Myocyte (in vitro differentiated cells): ENCODE measurements at regions not wholly inside any gene's neighbourhood (a gene's known extent, or its start where the extent isn't known, plus 50 kb on each side); places are given as distances from the start of the nearest gene placed in this dataset.

Experiments used
- DNase-seq: peaks from one replicate; pipeline ENCODE4 v3.0.0-alpha.2; 2012; ENCODE audit warnings: low read depth

GRCh38 chr13:111638233-111638632, 317.8 kb downstream of the TEX29 start:
- DNase-seq = no peak

DNA sequence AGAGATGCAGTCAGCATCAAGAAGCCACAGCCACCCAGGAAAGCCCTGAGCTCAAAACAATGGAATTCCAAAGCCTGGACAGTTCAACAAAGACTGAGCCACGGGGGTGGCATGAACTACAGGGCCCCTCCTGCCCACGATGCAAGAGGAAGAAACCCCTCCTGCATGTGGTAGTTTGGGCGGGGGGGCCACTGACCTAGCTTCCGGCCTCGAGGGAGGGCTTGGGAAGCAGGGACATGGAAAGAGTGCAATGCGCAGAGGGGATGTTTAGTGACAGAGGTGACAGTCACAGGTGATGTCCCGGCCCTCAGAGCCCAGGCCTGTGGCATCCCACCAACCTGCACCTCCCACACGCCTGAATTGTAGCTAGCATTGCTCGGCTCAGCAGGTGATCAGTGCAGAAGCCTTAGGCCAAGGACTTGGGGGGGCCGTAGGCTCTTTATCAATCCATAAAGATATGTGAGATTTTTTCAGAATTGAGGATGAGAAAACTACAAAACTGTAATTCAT, 318.8 kb downstream of the TEX29 start:
- no peak for DNase-seq

DNA sequence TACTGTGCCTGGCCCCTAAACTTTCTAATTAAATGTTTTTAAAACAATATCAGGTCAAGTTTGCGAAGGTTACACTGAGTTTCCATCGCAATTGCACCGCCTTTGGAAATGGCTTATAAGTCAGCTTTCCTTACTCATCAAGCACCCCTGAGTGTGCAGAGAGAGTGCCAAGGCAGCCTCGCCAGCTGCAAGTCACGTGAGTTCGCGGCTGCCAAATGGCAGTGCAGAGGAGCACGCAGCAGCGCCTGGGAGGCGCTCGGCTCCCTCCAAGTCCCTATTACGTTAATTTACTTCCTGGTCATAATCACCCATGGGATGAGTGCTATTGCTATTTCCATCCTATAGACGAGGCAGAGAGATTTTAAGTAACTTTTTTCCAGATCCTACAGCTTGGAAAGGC, 319.6 kb downstream of the TEX29 start:
- no peak for DNase-seq

GRCh38 chr13:111640476-111640875, 320.0 kb downstream of the TEX29 start:
- DNase-seq = no peak

GRCh38 chr13:111642156-111642767, 321.8 kb downstream of the TEX29 start:
- no peak for DNase-seq

- DNase-seq = no peak
Observed at GRCh38 chr13:111644750-111645149, 324.3 kb downstream of the TEX29 start.

DNA sequence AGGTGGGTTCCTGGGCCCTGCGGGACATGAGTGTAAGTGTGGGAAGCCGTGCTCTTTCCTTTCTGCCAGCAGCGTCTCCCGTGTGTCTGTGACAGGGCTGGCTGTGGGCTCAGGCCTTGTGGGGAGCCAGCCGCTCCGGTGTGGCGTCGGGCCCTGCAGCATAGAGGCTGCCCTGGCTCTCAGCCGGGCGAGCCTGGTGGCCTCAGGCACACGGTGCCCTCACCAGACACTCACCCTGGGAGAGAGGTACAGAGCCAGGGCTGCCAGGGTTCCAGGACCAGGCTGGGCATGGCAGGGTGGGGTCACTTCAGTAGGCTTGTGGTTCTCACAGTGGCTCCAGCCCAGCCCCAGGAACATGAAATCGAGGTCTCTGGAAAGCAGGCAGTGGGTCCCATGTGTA, 324.8 kb downstream of the TEX29 start:
- DNase-seq = no peak

GRCh38 chr13:111645598-111646455, 325.4 kb downstream of the TEX29 start:
- DNase-seq = no peak

- no peak for DNase-seq
Observed at GRCh38 chr13:111646456-111646855, 326.0 kb downstream of the TEX29 start.

DNA sequence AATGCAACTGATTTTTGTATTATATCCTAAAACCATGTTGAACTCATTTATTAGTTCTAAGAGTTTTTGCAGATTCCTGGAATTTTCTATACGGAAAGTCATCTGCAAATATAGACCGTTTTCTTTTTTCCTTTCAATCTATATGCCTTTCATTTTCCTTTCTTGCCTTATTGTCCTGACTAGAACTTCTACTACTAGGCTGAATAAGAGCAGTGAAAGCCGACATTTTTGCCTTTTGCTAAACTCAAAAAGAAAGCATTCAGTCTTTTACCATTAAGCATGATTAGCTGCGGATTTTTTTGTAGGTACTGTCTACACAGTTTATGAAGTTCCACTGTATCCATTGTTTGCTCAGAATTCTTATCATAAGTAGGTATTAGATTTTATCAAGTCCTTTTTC, 328.4 kb downstream of the TEX29 start:
- no peak for DNase-seq

GRCh38 chr13:111650626-111651025, 330.2 kb downstream of the TEX29 start:
- no peak for DNase-seq

DNA sequence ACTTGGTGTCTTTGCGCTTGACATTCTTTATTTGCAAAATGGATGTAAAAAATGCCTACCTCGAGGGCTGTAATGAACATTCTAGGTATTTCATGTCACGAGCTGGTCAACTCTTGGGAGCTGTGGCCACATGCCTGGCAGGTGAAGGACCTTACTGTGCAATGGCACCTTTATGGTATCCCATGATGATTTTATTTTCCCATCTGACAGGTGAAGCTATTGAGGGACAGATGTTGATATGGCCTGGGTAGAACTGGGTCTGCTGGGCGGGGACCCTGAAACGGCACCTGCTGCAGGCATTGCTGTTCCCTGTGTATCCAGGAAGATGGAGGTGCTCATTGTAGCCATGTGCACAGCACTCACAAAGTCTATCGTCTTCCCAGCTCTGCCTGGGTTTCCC, 332.2 kb downstream of the TEX29 start:
- no peak for DNase-seq

DNA sequence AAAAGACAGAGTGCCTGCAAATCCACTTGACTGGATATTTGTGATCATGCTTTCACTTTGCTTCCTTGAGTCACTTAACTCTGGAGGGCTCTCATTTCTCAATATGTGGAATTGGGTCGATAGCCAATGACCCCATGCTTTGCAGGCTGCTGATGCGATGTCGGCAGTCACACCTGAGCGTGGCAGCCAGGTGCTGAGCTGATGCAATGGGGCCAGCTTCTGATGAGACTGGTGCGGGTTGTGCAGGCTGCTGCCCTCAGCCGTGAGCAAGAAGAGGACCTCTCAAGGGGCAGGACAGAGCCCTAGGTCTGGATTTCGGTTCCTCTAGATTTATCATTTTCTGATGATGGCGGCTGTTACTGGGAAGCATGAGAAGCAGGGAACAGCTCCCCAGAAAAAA, 334.1 kb downstream of the TEX29 start:
- no peak for DNase-seq

DNA sequence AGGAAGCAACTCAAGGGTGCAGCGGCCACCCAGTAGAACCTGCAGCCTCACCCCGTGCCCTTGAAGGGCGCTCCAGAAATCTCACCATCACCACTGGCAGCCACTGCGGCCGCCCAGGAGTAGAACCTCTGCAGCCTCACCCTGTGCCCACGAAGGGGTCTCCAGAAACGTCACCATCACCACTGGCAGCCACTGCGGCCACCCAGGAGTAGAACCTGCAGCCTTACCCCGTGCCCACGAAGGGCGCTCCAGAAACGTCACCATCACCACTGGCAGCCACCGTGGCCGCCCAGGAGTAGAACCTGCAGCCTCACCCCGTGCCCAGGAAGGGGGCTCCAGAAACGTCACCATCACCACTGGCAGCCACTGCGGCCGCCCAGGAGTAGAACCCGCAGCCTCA, 336.0 kb downstream of the TEX29 start:
- no peak for DNase-seq

GRCh38 chr13:111657013-111657412, 336.6 kb downstream of the TEX29 start:
- DNase-seq = no peak

DNA sequence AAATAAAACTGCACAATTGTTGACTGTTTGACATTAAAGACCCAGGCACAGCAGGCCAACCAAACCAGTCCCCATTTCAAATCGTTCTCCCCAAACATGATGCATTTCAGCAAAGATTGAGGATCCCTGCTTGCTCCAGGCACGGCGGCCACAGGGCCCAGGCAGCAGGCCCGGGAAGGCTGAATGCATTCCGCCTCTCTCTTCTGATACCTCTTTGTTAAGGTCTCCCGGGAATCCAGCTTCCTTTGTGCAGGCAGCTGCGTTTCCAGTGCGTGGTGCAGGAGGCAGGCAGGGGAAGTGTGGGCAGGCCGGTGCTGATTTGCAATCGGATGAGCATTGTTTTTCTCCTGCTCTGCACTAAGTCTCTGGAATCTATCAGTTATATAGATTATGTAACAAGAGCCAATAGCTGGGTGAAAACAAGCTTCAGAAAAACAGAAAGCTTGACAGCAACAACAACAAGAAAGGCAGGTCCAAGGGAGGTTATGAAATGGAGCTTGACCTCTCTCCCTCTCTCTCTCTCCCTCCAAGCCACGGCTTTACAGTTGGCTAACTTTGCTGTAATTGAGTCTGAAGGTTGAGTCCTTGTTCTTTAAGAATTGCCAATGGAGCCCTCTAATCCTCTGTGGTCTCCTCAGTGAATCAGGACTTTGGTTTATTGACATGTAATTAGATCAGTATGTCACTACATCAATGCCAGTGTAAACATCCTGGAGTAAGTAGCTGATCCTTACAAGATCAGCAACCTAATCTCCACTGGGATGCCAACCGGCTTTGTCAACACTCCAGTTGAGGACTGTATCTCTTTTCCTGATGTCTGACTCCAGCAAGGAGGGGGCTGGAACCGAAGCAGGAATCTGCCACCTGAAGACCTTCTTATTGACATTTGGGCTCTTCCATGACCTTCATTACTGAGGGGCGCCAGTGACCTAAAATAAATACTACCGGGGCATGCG, 338.0 kb downstream of the TEX29 start:
- DNase-seq = no peak

DNA sequence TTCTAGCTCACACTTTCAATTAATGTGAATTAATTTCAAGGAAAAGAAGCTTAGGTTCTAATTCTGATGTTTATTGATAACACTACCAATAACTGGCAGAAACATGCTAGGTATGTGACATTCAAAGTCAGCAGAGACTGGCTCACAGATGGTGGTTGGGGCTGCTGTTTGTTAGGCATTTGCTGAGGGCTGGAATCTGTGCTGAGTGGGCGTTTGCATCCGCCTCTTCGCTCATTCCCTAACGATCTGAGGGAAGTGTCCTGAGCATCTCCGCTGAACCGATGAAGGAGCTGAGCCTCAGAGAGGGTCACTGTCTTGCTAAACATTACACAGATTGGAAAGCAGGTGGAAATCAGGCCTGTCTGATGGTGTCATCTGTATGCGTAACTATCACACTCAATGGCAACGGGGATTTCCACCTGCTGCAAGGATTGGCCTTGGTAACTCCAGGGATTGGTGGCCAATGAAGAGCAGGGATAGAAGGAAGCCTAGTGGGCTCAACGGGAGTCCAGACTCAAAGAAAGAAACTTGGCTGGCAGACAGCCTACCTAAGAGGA, 338.9 kb downstream of the TEX29 start:
- no peak for DNase-seq

DNA sequence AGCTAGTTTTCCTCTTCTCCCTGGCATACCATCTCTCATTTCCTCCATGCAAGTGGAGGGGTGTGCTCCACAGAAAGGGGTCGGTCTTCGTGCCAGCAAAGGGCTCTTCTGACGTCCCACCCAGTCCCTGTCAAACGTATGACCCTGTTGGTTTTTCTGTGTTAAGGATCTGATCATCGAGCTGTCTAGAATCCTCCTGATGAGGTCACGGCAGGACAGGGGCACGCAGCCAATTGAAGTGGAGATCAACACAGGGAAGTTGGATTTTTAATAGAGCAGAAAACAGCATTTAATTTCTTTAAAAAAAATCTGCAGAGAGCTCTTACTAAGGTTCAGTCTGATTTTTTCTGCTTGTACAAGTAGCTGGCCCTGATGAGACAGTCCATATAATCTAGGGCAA, 339.4 kb downstream of the TEX29 start:
- DNase-seq = no peak

DNA sequence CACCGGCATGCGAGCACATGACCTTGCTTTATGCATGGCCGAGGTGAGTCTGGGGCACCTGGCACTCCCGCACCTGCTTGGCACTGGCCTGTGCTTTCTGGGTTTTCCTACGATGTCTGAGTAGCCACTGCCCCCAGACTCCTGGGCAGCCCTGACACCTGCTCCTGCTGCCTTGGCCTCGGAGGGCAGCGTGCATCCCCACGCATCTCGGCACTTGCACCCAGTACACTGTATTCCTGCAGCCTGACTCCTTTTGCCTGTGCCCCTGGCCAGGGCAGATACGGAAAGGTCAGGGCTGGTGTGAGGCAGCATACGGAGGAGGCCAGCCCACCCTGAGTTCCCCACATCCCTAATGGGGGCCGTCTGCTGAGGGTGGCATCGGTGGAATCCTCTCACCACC, 340.6 kb downstream of the TEX29 start:
- DNase-seq = no peak

- no peak for DNase-seq
Observed at GRCh38 chr13:111661776-111662175, 341.3 kb downstream of the TEX29 start.

GRCh38 chr13:111662451-111662850, 342.0 kb downstream of the TEX29 start:
- no peak for DNase-seq
